HG02798 (cell line): ENCODE measurements at regions not wholly inside any gene's neighbourhood (a gene's known extent, or its start where the extent isn't known, plus 50 kb on each side); places are given as distances from the start of the nearest gene placed in this dataset.

Experiments
- ATAC-seq: cut with Tn5 transposase; IDR thresholded peaks from one replicate; pipeline ENCODE4 v1.9.1; 2021; ENCODE audit warnings: mild to moderate bottlenecking; ENCODE audit not compliant: unreplicated experiment, poor library complexity

DNA sequence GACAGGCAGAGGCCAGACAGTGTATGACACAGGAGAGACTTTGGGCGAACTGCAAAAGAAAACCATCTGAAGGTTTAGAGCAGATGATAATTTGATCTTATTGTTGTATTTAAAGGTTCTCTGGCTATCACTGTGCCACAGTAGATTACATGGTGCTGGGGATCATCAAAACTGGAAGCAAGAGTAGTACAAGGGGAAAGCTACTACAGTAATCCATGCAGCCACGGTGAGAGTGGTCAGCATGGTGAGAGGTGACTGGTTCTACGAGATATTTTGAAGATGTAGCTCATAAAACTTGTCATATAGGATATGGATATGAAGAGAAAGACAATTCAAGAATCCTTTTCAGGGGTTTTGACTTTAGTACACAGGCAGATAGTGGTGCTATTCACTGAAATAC lies 194.8 kb upstream of the GULP1 start:
- ATAC-seq = no peak

DNA sequence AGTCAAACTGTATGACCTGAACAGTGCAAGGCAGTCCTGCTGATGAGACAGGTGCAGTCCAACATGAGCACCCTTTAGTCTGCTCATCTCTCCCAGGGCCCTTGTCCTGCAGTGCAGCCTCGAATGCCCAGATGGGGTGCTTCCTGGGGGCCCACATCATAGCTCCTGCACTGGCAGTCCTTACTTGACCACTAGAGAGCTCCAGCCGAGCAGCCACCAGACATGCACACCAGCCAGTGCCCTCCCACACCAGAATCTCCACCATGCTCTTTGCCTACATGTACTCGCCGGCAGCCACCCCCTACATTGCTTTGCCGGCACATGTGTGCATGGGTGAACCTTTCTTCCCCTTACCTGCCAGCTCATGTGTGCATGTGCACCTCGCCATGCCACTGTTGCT lies 188.8 kb upstream of the GULP1 start:
- no peak for ATAC-seq

DNA sequence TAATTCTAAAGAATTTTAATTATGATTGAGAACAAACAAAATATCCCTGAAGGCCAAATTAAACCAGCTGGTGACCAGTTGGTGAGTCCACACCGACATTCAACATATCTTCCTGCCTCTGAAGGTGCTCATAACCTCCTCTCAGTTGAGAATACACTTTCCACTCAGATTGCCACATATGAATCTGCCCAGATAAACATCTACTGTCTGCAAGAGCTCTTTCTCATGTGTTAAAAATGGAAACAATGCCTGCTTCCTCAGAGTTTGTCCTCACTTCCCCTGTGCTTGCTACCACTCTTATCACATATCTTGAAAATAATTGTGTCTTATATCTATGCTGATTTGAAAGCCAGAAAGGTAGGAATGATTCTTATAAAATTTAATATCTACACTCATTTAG lies 177.7 kb upstream of the GULP1 start:
- ATAC-seq = no peak

DNA sequence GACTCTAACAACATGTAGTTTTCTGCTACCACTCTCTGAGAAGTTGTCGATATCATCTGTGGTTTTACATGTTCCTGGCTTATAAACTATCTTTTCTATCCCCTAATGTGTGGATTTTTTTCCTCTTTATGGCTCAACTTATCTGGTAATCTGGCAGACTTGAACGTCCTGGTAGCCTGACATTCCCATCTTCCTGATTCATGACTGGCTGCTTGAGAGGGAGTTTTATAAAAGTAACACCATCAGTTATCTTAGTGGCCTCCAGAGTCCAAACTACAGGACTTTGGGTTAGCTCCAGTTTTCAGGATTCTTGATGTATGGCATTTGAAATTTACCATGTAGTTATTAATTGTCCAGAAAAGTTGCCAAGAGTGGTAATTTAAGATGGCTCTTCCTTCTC lies 174.0 kb upstream of the GULP1 start:
- no peak for ATAC-seq

DNA sequence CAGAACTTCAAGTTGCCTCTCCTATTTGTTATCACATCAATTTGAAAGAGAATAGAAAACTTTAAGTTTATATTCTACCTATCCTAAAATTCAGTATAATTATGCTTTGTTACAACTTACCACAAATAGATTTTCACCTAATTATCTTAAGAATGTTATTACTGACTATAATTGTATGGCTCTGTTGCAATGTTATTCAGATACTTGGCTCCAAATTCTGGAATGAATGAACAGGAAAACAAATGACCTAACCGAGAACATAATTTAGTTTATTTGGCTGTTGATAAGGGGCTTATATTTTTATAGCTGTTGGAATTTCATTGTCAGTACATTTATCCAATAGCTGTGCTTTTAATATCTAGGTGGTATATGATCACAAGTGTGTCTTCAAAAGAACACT lies 173.2 kb upstream of the GULP1 start:
- ATAC-seq = no peak

DNA sequence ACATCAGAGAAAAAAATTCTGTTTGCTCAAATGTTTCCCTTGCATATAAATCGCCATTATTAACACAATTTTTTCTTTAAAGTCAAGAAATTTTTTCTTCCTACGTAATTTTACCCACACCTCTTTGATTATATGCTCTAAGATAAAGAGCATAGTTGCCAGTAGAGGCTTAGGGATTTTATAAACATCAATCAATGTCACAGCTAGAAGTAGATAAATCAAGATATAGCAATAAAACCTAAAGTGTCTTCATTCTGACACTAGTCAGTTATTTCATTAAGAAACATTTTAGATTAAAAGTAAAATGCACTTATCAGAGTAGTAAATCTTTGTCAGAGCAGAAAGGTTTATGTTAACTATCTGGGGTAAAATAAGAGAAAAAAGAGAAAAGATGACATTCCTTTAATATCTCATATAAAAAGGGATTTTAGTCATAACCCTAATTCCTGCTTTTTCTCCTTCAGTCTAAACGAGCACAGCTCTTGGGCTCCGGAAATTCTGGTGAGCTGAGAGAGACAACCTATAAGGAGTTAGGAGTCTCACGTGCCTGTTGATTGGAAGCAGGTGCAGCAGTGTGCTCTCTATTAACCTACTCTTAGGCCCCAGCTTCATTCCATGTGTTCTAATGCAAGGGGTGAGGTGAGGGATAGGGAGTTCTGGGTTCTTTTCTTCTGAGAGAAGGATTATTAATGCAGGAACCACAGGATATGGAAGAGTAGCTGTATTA lies 172.4 kb upstream of the GULP1 start:
- no peak for ATAC-seq

DNA sequence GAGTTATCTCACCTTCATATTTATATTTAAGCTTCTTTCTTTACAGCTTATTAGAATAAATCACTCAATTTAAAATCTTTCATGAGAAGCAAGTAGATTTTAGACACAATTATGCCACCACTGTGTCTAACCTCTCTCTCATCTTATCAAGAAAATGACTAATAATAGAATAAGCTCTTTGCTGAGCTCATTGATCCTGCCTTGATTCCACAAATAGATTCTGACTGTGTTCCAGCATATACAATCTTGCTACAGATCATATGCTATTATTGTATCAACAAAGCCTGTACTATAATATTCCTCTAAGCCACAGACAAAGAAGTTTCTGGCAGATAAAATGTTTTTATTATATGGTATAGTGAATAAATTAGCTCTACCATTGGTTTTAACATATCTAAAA lies 168.7 kb upstream of the GULP1 start:
- no peak for ATAC-seq

DNA sequence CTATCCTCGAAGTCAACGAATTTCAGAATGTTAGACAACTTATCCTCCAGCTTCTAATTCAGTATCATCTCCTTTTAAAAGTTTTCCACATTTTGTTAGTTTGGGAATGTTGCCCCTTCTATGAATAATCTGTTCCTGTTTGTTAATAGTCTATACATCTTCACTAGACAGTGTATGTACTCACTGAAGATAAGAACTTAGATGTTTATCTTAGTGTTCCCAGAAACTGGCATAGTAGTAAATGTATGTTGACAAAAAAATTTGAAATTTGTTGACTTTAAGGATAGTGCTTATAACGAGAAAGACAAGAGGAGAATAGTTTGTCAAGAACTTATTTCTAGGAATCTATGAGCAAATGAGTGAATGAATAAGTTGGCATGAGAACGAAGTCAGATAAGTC lies 162.0 kb upstream of the GULP1 start:
- no peak for ATAC-seq

DNA sequence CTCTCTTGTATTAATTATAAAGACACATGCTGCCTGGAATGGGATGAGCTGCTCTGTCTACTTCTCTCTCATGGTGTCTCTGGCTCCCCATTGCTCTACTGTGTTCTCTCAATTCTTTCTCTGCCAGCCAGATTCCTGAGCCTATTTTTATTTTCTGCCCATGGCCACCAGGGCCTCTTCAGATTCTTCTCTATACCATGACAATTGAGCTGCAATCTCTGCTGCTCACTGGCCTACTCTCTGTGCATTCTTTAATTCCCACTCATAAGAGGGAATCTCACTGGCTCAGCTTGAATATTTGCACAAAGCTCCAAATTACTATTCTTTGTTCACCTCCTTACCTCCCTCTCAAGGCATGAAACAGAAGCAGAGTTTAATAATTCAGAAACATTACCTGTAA lies 161.4 kb upstream of the GULP1 start:
- no peak for ATAC-seq

DNA sequence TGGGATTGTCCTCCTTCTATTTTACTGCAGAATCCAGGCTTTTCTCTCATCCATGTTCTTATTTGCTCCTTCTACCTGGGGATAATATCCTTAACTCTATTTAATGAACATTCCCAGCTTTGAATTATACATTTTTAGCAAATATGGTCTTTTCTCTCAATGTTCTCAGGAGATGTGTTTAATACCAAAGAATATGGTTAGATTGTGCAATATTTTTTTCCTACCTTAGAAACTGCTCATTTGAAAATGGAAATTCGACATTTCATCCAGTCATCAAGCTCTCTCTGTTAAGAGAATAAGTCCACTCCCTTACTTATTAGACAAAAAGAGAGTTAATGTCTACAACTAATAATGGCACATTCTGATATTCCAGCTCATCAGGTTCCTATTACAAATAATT lies 160.4 kb upstream of the GULP1 start:
- ATAC-seq = no peak

DNA sequence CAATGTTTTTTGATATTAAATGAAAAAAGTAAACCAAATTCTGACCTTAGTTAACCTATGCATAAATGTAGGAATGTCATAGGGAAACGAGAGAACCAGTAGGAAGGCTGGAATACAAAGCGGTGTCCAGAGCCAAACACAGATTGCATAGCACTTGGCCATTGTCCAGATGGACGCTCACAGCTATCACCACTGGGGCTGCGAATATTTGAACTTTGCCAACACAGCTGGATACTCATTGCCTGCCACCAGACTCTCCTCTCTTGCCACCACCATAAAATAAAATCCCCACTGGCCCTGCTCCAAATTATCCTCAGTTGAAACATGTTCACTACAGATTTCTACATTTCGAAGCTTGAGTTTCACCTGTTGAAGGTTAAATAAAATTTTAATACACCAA lies 159.3 kb upstream of the GULP1 start:
- no peak for ATAC-seq

DNA sequence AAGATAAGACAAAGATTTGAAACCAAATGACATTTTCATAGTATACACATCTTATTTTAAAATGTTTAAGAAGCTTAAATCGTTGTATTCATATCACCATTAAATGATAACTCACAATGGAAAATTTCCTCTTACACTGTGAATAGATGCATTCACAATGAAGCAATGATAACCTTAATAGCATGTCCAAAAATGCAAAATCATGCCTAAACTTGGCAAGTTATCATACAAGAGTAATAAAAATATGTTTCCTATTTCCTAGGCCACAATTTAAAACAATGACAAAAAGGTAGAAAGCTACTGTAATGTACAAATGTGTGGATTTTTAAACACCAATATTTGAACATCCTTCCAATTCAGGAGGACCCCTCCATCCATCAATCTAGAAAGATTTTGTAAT lies 157.4 kb upstream of the GULP1 start:
- no peak for ATAC-seq

DNA sequence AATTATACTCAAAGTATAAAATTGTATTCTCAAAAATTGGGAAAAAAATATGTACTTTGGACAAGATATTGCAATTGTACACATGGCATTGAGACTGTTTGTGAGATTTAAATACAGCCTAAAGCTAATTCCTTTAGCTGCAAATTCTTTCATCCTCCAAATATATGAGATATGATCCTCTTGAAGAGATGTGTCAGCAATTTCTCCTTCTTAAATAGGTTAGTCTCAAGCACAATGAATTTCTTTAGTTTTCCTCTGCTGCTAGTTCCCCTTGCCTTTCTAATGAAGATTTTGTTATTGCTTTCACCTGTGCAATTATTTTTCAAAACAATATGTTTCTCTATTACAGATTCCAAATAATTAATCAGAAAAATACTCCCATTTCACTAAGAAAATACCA lies 153.4 kb upstream of the GULP1 start:
- ATAC-seq = no peak

DNA sequence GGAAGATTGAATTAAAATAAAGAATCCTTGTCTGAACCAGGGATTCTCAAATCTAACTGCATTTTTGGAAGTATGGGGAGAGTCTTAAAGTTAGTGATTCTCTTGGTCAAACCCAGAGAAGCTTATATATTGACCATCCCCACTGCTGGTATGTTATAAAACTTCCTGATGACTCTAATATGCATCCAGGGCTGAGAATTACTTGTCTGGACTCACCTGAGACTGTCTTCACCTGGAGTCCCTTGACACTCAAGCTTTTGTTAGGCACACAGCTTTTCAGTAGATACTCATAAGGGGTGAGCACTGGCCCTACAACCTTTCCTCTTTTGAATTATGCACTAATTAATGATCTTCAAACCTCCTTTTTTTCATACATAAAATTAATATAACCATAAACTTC lies 149.6 kb upstream of the GULP1 start:
- no peak for ATAC-seq

DNA sequence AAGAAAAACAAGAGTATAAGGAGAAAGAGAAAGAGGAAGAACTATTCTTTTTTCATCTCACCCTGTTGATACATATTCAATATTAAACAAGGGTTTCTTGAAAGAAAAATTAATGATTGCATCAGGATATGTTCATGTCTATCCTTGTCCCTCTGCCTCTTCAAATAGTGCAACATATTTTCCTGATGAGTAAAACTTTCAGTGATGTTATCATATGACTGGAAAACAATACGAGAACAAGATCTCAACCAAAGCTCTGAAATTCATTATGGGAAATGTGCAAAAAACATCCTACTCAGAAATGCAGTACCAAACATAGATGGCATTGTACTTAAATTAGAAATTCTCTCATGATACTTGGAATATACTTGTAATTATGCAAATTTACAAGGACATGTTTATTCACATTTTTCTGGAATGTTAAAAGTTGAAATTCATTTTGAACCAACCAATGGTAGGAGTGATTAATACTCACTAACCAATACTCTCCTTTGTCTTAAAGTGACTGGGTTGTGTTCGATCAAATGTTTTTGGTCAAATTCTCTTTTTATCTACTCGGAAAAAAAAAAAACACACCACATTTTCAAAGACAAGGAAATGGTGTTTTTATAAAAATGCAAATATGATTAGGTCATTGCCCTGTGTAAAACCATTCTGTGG lies 148.9 kb upstream of the GULP1 start:
- no peak for ATAC-seq

DNA sequence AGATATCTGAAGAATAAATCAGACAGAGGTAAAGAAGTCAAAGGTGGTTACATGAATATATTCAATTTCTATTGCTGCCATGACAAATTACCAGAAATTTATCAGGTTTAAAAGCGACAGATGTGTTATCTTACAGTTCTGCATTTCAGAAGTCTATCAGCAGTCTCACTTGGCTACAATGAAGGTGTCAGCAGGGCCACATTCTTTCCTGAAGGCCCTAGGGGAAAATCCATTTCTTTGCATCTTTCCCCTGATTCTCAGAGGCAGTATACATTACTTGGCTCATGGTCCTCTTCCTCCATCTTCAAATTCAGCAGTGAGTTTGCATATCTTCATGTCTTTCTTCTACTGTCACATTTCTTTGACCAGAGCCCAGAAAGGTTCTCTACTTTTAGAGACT lies 145.8 kb upstream of the GULP1 start:
- no peak for ATAC-seq

DNA sequence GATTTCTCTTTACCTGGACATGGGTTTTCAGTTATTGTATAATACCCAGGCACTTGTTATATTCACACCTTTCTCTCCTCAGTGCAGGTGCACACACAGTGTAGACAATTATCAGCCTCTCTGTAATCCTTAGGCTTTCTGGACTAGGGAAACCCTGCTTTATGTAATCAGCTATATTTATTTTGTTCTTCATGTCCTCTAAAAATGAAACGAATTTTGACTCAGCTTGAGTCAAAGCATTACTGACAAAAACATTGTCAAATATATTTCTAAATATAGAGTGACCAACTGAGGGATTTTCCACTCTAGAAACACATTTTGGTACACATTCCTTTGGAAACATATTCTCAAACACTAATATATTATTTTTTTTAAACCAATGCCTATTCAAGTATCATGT lies 144.8 kb upstream of the GULP1 start:
- ATAC-seq = no peak

DNA sequence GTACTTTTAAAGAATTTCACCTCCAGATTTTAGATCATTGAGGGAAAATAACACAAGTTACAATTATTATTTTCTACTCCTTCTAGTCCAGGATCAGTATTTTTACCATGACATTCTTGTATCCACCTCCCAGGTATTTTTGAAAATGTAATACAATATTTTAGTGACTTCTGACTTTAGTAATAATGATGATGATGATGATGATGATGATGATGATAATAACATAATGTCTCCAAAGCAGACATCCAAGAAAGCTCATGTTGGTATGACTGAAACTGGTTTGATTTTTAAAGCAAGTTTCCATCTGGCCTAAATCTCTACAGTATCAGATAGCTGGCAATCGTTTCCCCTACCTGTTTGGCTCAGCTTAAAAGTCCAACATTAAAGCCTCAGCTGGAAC lies 140.0 kb upstream of the GULP1 start:
- no peak for ATAC-seq

DNA sequence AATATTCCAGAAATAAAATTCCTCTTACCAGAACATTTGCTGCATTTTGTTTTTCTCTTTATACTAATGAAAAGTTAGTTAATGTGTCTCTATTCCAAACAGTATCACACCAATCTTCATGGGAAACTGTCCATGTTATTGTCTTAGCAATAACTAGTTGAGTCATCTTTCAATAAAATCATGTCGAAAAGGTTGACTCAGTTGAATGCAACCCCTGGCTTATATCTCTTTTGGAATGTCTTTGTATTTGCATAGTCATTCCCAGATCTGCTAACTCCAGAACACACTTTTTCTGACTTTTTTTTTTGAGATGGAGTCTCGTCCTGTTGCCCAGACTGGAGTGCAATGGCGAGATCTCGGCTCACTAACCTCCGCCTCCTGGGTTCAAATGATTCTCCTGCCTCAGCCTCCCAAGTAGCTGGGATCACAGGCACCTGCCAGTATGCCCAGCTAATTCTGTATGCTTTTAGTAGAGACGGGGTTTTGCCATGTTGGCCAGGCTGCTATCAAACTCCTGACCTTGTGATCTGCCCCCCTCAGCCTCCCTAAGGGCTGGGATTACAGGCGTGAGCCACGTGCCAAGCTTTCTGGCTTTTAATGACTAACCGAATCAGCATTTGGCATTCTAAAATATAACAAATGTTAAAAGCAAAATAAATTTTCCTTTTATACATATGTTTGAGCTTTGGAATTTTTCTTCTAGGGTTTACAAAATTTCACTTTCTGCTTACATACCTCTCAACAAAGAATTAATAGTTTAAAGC lies 133.2 kb upstream of the GULP1 start:
- ATAC-seq = no peak

DNA sequence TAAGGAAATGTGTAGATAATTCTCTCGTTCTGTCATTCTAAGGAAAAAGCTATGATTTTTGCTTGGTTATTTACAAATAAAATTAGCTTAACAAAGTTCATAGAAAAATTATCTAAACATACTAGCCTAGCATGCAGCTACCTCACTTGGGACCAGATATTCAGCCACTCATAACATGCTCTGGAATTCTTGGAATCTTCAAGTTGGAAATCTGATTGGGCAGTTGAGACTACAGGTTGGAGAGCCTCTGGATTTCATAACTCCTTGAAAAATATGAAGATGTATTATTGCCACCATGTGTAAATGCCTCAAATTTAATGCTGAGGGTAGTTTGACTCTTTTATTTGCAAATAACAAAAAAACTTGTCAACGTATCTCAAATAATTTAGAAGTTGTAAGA lies 132.2 kb upstream of the GULP1 start:
- no peak for ATAC-seq

DNA sequence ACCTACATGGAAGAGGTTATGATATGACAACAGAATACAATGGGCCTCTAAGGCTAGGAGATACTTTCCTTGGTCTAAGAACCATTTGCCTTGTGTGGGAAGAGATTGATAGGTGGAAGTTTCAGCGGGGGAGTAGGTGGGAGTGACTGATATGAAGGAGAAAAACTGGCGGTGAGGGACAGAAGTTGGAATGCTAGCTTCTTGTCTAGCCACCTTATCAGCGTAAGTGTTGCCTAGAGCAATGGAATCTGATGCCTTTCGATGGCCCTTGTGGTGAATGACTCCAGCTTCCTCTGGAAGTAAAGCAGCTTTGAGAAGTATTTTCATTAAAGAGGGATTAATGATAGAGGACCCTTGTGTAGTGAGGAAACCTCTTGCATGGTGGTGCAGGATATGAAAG lies 121.3 kb upstream of the GULP1 start:
- no peak for ATAC-seq

DNA sequence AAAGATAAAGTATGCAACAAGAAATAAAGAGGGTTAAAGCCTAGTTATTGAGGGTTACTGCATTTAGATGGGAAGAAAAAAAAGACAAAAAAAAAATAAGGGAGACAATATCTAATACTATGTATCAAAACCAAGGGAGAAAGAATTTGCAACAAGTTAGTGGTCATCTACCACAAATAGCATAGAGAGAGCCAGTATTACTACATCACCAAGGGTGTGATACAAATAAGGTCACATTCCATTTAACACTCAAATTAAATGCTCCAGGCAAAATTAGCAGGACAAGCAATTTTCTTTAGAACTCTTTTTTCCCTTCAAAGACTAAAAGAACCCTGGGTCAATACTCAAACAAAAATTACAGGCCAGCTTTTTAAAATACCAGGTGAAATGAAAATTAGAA lies 115.1 kb upstream of the GULP1 start:
- ATAC-seq = no peak
